ENCODE measurements at regions not wholly inside any gene's neighbourhood (a gene's known extent, or its start where the extent isn't known, plus 50 kb on each side); places are given as distances from the start of the nearest gene placed in this dataset.

- TF ChIP-seq POLR2A (IDR thresholded peaks at IDR 0.05; ENCODE audit: low read depth, low read length): no peak
- TF ChIP-seq TAF1 (IDR thresholded peaks at IDR 0.05; ENCODE audit: borderline replicate concordance, low read depth, low read length): no peak
- no peak for TF ChIP-seq POLR2AphosphoS5 (IDR thresholded peaks at IDR 0.05; ENCODE audit: low read depth, low read length)
- DNase-seq (ENCODE audit: insufficient read length) (no peak), FAIRE-seq (no peak)
Measured at GRCh38 chr11:37948258-37948657, 1350.2 kb upstream of the RAG2 start.

- FAIRE-seq (no peak), DNase-seq (ENCODE audit: insufficient read length) (no peak)
- TF ChIP-seq POLR2A (IDR thresholded peaks at IDR 0.05; ENCODE audit: low read depth, low read length) (no peak), POLR2AphosphoS5 (IDR thresholded peaks at IDR 0.05; ENCODE audit: low read depth, low read length) (no peak), TAF1 (IDR thresholded peaks at IDR 0.05; ENCODE audit: borderline replicate concordance, low read depth, low read length) (no peak)
Measured at GRCh38 chr11:37947821-37948220, 1349.8 kb upstream of the RAG2 start.

- DNase-seq (ENCODE audit: insufficient read length) (no peak), FAIRE-seq (no peak)
- TF ChIP-seq POLR2AphosphoS5 (IDR thresholded peaks at IDR 0.05; ENCODE audit: low read depth, low read length) (no peak), POLR2A (IDR thresholded peaks at IDR 0.05; ENCODE audit: low read depth, low read length) (no peak), TAF1 (IDR thresholded peaks at IDR 0.05; ENCODE audit: borderline replicate concordance, low read depth, low read length) (no peak)
Measured at GRCh38 chr11:37946155-37946766, 1348.2 kb upstream of the RAG2 start.

GRCh38 chr11:37942081-37942480 lies 1344.0 kb upstream of the RAG2 start:
- FAIRE-seq (no peak), DNase-seq (ENCODE audit: insufficient read length) (no peak)
- no peak for TF ChIP-seq TAF1 (IDR thresholded peaks at IDR 0.05; ENCODE audit: borderline replicate concordance, low read depth, low read length)
- no peak for TF ChIP-seq POLR2AphosphoS5 (IDR thresholded peaks at IDR 0.05; ENCODE audit: low read depth, low read length)
- no peak for TF ChIP-seq POLR2A (IDR thresholded peaks at IDR 0.05; ENCODE audit: low read depth, low read length)

- no peak for DNase-seq (ENCODE audit: insufficient read length)
- no peak for FAIRE-seq
- TF ChIP-seq POLR2A (IDR thresholded peaks at IDR 0.05; ENCODE audit: low read depth, low read length): no peak
- no peak for TF ChIP-seq POLR2AphosphoS5 (IDR thresholded peaks at IDR 0.05; ENCODE audit: low read depth, low read length)
- no peak for TF ChIP-seq TAF1 (IDR thresholded peaks at IDR 0.05; ENCODE audit: borderline replicate concordance, low read depth, low read length)
Measured at GRCh38 chr11:37929100-37929653, 1331.1 kb upstream of the RAG2 start.

GRCh38 chr11:37926772-37927171 lies 1328.7 kb upstream of the RAG2 start:
- TF ChIP-seq POLR2AphosphoS5 (IDR thresholded peaks at IDR 0.05; ENCODE audit: low read depth, low read length) (no peak), POLR2A (IDR thresholded peaks at IDR 0.05; ENCODE audit: low read depth, low read length) (no peak), TAF1 (IDR thresholded peaks at IDR 0.05; ENCODE audit: borderline replicate concordance, low read depth, low read length) (no peak)
- FAIRE-seq: no peak
- no peak for DNase-seq (ENCODE audit: insufficient read length)

- DNase-seq (ENCODE audit: insufficient read length) (no peak), FAIRE-seq (no peak)
- no peak for TF ChIP-seq POLR2A (IDR thresholded peaks at IDR 0.05; ENCODE audit: low read depth, low read length)
- no peak for TF ChIP-seq TAF1 (IDR thresholded peaks at IDR 0.05; ENCODE audit: borderline replicate concordance, low read depth, low read length)
- no peak for TF ChIP-seq POLR2AphosphoS5 (IDR thresholded peaks at IDR 0.05; ENCODE audit: low read depth, low read length)
Measured at GRCh38 chr11:37916331-37916730, 1318.3 kb upstream of the RAG2 start.

GRCh38 chr11:37914859-37915258 lies 1316.8 kb upstream of the RAG2 start:
- DNase-seq (ENCODE audit: insufficient read length) (no peak), FAIRE-seq (no peak)
- no peak for TF ChIP-seq TAF1 (IDR thresholded peaks at IDR 0.05; ENCODE audit: borderline replicate concordance, low read depth, low read length)
- TF ChIP-seq POLR2A (IDR thresholded peaks at IDR 0.05; ENCODE audit: low read depth, low read length): no peak
- TF ChIP-seq POLR2AphosphoS5 (IDR thresholded peaks at IDR 0.05; ENCODE audit: low read depth, low read length): no peak

- DNase-seq (ENCODE audit: insufficient read length) (no peak), FAIRE-seq (no peak)
- no peak for TF ChIP-seq POLR2AphosphoS5 (IDR thresholded peaks at IDR 0.05; ENCODE audit: low read depth, low read length)
- TF ChIP-seq TAF1 (IDR thresholded peaks at IDR 0.05; ENCODE audit: borderline replicate concordance, low read depth, low read length): no peak
- TF ChIP-seq POLR2A (IDR thresholded peaks at IDR 0.05; ENCODE audit: low read depth, low read length): no peak
Measured at GRCh38 chr11:37908219-37908548, 1310.1 kb upstream of the RAG2 start.

- TF ChIP-seq POLR2AphosphoS5 (IDR thresholded peaks at IDR 0.05; ENCODE audit: low read depth, low read length) (no peak), POLR2A (IDR thresholded peaks at IDR 0.05; ENCODE audit: low read depth, low read length) (no peak), TAF1 (IDR thresholded peaks at IDR 0.05; ENCODE audit: borderline replicate concordance, low read depth, low read length) (no peak)
Measured at GRCh38 chr11:37907436-37908218, 1309.6 kb upstream of the RAG2 start.

GRCh38 chr11:37905707-37906417 lies 1307.8 kb upstream of the RAG2 start:
- no peak for TF ChIP-seq POLR2A (IDR thresholded peaks at IDR 0.05; ENCODE audit: low read depth, low read length)
- TF ChIP-seq TAF1 (IDR thresholded peaks at IDR 0.05; ENCODE audit: borderline replicate concordance, low read depth, low read length): no peak
- no peak for TF ChIP-seq POLR2AphosphoS5 (IDR thresholded peaks at IDR 0.05; ENCODE audit: low read depth, low read length)
- no peak for DNase-seq (ENCODE audit: insufficient read length)
- FAIRE-seq: no peak

More at GRCh38 chr11:37907436-37908218, 1309.6 kb upstream of the RAG2 start:
- no peak for DNase-seq (ENCODE audit: insufficient read length)
- no peak for FAIRE-seq
